Breast epithelium (tissue), 3 donors: ENCODE measurements at regions not wholly inside any gene's neighbourhood (a gene's known extent, or its start where the extent isn't known, plus 50 kb on each side); places are given as distances from the start of the nearest gene placed in this dataset.

Source experiments
- CTCF ChIP-seq, 3 donors: fragments of 450-650 bp; IDR thresholded peaks; one replicate each; pipeline ENCODE4 v1.5.1; 2016 to 2017; ENCODE audit warnings: antibody characterized with exemption in 3 of 3, mild to moderate bottlenecking in 3 of 3, moderate library complexity in 3 of 3
- POLR2A ChIP-seq: fragments of 450-650 bp; IDR thresholded peaks from one replicate; pipeline ENCODE4 v1.6.1; 2016; ENCODE audit warnings: antibody characterized with exemption, mild to moderate bottlenecking, moderate library complexity
- POLR2AphosphoS5 ChIP-seq, 3 donors: sonication (generic); formaldehyde crosslinking; IDR thresholded peaks; one replicate each; pipeline ENCODE4 v1.6.1; 2017; ENCODE audit warnings: antibody characterized with exemption in 3 of 3

DNA sequence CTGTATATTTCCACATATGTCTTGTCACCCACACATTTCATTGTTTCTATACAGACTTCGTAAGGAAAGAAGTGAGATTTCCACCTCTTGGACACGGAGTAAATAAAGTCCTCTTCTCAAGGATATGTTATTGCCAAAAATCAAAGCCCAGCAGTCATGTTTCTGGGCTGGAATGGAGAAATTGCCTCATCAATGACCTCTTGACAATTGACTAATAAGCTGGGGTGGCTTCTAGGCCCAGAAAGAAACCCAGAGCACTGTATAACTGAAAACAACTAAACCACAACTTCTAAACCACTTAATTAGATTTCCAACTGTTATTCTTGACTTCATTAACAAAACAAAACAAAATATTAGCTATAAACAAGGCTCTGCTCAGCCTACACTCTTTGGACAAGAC lies 56.4 kb upstream of the SLC24A5 start:
- TF ChIP-seq CTCF (IDR thresholded peaks at IDR 0.05) (no peak), POLR2A (no peak), POLR2AphosphoS5 (IDR thresholded peaks at IDR 0.05) (no peak)
